ENCODE measurements at regions not wholly inside any gene's neighbourhood (a gene's known extent, or its start where the extent isn't known, plus 50 kb on each side); places are given as distances from the start of the nearest gene placed in this dataset.

DNA sequence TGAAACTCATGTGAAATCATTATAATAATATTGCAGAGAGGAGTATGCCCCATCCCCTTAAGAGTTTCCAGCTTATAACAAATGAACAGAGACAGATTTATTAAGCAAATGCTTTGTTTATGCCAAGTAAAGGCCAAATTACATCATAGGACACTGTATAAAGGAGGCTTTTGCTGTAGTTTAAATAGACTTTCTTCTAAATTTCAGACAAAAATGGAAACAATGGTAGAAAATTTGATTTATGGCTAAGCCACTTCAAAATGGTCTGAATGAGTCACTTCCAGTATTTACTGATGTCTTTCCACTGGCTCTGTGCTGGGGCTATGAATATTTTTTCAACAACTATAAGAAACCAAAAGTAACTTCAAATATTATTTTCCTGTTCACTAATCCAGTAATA lies 81.1 kb upstream of the ST6GALNAC5 start:
- DNase-seq (ENCODE audit: low read depth): no peak
- no peak overlapping the region for H3K4me3 ChIP-seq (ENCODE audit: low read length)
- TF ChIP-seq, protein P1, sequence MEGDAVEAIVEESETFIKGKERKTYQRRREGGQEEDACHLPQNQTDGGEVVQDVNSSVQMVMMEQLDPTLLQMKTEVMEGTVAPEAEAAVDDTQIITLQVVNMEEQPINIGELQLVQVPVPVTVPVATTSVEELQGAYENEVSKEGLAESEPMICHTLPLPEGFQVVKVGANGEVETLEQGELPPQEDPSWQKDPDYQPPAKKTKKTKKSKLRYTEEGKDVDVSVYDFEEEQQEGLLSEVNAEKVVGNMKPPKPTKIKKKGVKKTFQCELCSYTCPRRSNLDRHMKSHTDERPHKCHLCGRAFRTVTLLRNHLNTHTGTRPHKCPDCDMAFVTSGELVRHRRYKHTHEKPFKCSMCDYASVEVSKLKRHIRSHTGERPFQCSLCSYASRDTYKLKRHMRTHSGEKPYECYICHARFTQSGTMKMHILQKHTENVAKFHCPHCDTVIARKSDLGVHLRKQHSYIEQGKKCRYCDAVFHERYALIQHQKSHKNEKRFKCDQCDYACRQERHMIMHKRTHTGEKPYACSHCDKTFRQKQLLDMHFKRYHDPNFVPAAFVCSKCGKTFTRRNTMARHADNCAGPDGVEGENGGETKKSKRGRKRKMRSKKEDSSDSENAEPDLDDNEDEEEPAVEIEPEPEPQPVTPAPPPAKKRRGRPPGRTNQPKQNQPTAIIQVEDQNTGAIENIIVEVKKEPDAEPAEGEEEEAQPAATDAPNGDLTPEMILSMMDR (IDR thresholded peaks at IDR 0.05; ENCODE audit: insufficient read depth, low read depth, low read length, missing control alignments): no peak

GRCh38 chr1:76793594-76793993 lies 73.7 kb upstream of the ST6GALNAC5 start:
- TF ChIP-seq, protein P1 (IDR thresholded peaks at IDR 0.05; ENCODE audit: insufficient read depth, low read depth, low read length, missing control alignments): no peak
- DNase-seq (ENCODE audit: low read depth): no peak
- H3K4me3 ChIP-seq (ENCODE audit: low read length): no peak overlapping the region

GRCh38 chr1:76799700-76800099 lies 67.6 kb upstream of the ST6GALNAC5 start:
- TF ChIP-seq, protein P1 (IDR thresholded peaks at IDR 0.05; ENCODE audit: insufficient read depth, low read depth, low read length, missing control alignments): no peak

DNA sequence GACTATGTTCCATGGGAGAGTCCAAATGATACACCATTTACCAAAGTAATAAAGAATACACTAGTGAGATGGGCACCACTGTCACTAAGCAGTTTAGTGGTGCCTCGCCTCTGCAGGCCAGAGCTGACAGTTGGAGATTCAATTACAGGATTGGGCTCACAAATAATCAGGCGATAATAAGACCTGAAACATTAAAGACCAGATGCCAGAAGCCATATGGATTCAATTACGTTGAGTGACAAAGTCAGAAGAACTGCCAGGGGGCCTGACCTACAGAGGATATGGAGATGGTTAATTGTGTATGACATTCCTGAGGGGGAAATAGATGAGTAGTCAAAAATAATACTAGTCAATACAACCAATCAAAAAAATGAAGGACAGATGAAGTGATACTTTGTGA lies 65.2 kb upstream of the ST6GALNAC5 start:
- H3K4me3 ChIP-seq (ENCODE audit: low read length): no peak overlapping the region
- DNase-seq (ENCODE audit: low read depth): no peak
- TF ChIP-seq, protein P1 (IDR thresholded peaks at IDR 0.05; ENCODE audit: insufficient read depth, low read depth, low read length, missing control alignments): no peak

More at GRCh38 chr1:76799700-76800099, 67.6 kb upstream of the ST6GALNAC5 start:
- H3K4me3 ChIP-seq (ENCODE audit: low read length): no peak overlapping the region
- DNase-seq (ENCODE audit: low read depth): no peak

DNA sequence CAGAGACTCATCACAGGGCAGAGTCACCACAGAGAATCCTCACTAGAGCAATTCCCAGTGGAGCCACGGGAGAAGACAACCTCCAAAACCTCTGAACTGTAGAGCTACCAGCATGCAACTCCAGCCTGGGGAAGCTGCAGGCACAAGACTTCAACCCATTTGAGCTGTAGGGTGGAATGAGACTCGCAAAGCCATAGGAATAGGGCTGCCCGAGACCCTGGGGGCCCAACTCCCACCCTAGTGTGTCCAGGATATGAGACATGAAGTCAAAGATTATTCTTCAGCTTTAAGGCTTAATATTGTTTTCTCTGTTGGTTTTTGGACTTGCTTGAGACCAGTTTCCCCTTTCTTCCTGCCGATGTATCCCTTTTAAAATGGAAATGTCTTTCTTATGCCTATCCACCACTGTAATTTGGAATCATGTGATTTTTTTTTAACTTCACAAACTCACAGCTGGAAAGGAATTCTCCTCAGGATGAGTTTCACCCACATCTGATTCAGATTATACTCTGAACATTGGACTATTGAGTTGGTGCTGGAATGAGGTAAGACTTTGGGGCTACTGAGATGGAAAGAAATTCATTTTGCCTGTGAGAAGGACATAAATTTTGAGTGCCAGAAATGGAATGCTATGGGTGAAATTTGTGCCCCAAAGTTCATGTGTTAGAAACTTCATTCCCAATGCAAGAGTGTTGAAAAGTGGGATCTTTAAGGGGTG lies 59.6 kb upstream of the ST6GALNAC5 start:
- no peak overlapping the region for H3K4me3 ChIP-seq (ENCODE audit: low read length)
- no peak for DNase-seq (ENCODE audit: low read depth)
- TF ChIP-seq, protein P1 (IDR thresholded peaks at IDR 0.05; ENCODE audit: insufficient read depth, low read depth, low read length, missing control alignments): no peak

Measured in epithelial cell of esophagus (primary cell).